Panc1 (cell line): ENCODE measurements at regions not wholly inside any gene's neighbourhood (a gene's known extent, or its start where the extent isn't known, plus 50 kb on each side); places are given as distances from the start of the nearest gene placed in this dataset.

Experiments
- ATAC-seq: fragments of 200-7000 bp; cut with Tn5 transposase; 2 replicates; pipeline ENCODE4 v1.9.1; 2020; ENCODE audit warnings: mild to moderate bottlenecking, moderate library complexity
- BruUV-seq: library from RNA; stranded (reverse); fragments of 400-500 nt; replicated peaks from 2 replicates; lab custom pipeline; 2021; lab: Mats Ljungman, UMichigan
- CTCF ChIA-PET: fragments of 300-600 bp; sonication (Branson Sonifier 250); formaldehyde crosslinking; loops from one replicate; lab custom pipeline; 2022; ENCODE audit warnings: antibody characterized with exemption; lab: Charles Lee
- POLR2A ChIA-PET: fragments of 300-600 bp; sonication (Branson Sonifier 250); formaldehyde crosslinking; loops from one replicate; lab custom pipeline; 2022; ENCODE audit warnings: antibody characterized with exemption; lab: Charles Lee
- DNase-seq: peaks from one replicate; pipeline ENCODE4 v3.0.0-alpha.2; 2010; ENCODE audit warnings: low read depth, low spot score
- H3K27ac ChIP-seq: 2 replicates; pipeline ENCODE4 v1.5.1; 2011; ENCODE audit warnings: mild to moderate bottlenecking, low read length, inconsistent platforms
- H3K27me3 ChIP-seq: fragments of 200-500 bp; sonication (Bioruptor generic); 2 replicates; pipeline ENCODE4 v1.6.0; 2014; ENCODE audit warnings: low read length, inconsistent platforms; ENCODE audit not compliant: control insufficient read depth, insufficient read depth
- H3K36me3 ChIP-seq: fragments of 200-500 bp; sonication (Bioruptor generic); 2 replicates; pipeline ENCODE4 v1.5.1; 2014; ENCODE audit warnings: inconsistent platforms, mild to moderate bottlenecking, low read length, moderate library complexity; ENCODE audit not compliant: control insufficient read depth, insufficient read depth
- H3K4me1 ChIP-seq: 2 replicates; pipeline ENCODE4 v1.5.1; 2011; ENCODE audit warnings: inconsistent platforms, mild to moderate bottlenecking, low read length, moderate library complexity; ENCODE audit not compliant: control insufficient read depth, insufficient read depth
- H3K4me3 ChIP-seq, 2 experiments: 2 replicates each; pipeline ENCODE4 v1.5.1; 2011 to 2012; ENCODE audit warnings: low read depth in 2 of 2, low read length in 2 of 2, mild to moderate bottlenecking in 2 of 2, inconsistent platforms in 1 of 2, moderate library complexity in 1 of 2
- H3K9me3 ChIP-seq: fragments of 200-500 bp; sonication (Bioruptor generic); 2 replicates; pipeline ENCODE4 v1.5.1; 2014; ENCODE audit warnings: low read depth, mild to moderate bottlenecking, inconsistent platforms, low read length, moderate library complexity; ENCODE audit not compliant: control insufficient read depth, insufficient read depth
- POLR2AphosphoS5 ChIP-seq: IDR thresholded peaks from 2 replicates; pipeline ENCODE4 v1.6.1; 2012; ENCODE audit warnings: mild to moderate bottlenecking, low read depth, low read length, moderate library complexity
- SIN3A ChIP-seq: IDR thresholded peaks from 2 replicates; pipeline ENCODE4 v1.6.1; 2012; ENCODE audit warnings: low read depth, mild to moderate bottlenecking, low read length, moderate library complexity, borderline replicate concordance; ENCODE audit not compliant: insufficient read depth
- TCF7L2 ChIP-seq: IDR thresholded peaks from 2 replicates; pipeline ENCODE4 v1.6.1; 2011; ENCODE audit warnings: mild to moderate bottlenecking, low read depth, low read length, inconsistent platforms
- in situ Hi-C: cut with HindIII; loops from 2 replicates; pipeline ENCODE4 v1.10.0; 2016; ENCODE audit warnings: low sequenced_read_pairs, low pct_unique_long_range_greater_than_20kb
- intact Hi-C: fragments of 100-400 bp; cut with micrococcal nuclease; formaldehyde crosslinking; loops from one replicate; pipeline ENCODE4 v1.10.0; 2022; ENCODE audit not compliant: unreplicated experiment
- TF ChIP-seq, protein P1 (sequence below): fragments of 450-650 bp; IDR thresholded peaks from 2 replicates; pipeline ENCODE4 v1.5.1; 2017; ENCODE audit warnings: mild to moderate bottlenecking
- TF ChIP-seq, protein P2 (sequence below), 2 experiments: IDR thresholded peaks; 2 replicates each; pipeline ENCODE4 v1.6.1; 2011 to 2012; ENCODE audit warnings: low read depth in 2 of 2, control low read depth in 1 of 2, low read length in 1 of 2, mild to moderate bottlenecking in 1 of 2, moderate library complexity in 1 of 2; ENCODE audit not compliant: insufficient read depth in 1 of 2

DNA sequence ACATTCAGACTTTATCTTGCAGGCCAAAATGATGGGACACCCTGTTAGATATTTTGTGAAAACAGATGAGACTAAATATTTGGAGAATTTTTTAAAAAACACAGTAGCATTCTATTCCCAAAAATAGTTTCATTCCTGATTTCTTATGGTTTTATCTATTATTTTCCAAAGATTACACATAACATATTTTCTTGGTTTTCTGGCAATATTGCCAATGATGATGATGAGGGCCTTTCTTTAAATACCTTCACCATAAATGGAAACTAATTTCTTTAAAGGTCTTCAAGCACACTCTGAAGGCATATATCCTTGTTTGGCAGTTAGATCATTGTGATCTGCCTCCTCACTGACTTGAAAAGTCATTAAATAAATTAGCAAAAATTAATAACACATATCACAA, 522.3 kb upstream of the LUZP2 start:
- intact Hi-C loops, result no loop called here
- Histone ChIP-seq H3K27me3 (no peaks in the 10 kb centered on the region), H3K4me1 (no peaks in the 10 kb centered on the region), H3K9me3 (no peaks in the 10 kb centered on the region), H3K27ac (no peak overlapping the region), H3K36me3 (no peaks in the 10 kb centered on the region), H3K4me3 (no peak overlapping the region)
- DNase-seq (no peak), ATAC-seq (no peak)
- CTCF ChIA-PET, result no interaction called here
- no TSS peak for BruUV-seq
- POLR2A ChIA-PET, result no interaction called here
- TF ChIP-seq SIN3A, result no peak
- TF ChIP-seq, protein P1, sequence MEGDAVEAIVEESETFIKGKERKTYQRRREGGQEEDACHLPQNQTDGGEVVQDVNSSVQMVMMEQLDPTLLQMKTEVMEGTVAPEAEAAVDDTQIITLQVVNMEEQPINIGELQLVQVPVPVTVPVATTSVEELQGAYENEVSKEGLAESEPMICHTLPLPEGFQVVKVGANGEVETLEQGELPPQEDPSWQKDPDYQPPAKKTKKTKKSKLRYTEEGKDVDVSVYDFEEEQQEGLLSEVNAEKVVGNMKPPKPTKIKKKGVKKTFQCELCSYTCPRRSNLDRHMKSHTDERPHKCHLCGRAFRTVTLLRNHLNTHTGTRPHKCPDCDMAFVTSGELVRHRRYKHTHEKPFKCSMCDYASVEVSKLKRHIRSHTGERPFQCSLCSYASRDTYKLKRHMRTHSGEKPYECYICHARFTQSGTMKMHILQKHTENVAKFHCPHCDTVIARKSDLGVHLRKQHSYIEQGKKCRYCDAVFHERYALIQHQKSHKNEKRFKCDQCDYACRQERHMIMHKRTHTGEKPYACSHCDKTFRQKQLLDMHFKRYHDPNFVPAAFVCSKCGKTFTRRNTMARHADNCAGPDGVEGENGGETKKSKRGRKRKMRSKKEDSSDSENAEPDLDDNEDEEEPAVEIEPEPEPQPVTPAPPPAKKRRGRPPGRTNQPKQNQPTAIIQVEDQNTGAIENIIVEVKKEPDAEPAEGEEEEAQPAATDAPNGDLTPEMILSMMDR, result no peak
- TF ChIP-seq, protein P2, sequence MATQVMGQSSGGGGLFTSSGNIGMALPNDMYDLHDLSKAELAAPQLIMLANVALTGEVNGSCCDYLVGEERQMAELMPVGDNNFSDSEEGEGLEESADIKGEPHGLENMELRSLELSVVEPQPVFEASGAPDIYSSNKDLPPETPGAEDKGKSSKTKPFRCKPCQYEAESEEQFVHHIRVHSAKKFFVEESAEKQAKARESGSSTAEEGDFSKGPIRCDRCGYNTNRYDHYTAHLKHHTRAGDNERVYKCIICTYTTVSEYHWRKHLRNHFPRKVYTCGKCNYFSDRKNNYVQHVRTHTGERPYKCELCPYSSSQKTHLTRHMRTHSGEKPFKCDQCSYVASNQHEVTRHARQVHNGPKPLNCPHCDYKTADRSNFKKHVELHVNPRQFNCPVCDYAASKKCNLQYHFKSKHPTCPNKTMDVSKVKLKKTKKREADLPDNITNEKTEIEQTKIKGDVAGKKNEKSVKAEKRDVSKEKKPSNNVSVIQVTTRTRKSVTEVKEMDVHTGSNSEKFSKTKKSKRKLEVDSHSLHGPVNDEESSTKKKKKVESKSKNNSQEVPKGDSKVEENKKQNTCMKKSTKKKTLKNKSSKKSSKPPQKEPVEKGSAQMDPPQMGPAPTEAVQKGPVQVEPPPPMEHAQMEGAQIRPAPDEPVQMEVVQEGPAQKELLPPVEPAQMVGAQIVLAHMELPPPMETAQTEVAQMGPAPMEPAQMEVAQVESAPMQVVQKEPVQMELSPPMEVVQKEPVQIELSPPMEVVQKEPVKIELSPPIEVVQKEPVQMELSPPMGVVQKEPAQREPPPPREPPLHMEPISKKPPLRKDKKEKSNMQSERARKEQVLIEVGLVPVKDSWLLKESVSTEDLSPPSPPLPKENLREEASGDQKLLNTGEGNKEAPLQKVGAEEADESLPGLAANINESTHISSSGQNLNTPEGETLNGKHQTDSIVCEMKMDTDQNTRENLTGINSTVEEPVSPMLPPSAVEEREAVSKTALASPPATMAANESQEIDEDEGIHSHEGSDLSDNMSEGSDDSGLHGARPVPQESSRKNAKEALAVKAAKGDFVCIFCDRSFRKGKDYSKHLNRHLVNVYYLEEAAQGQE (IDR thresholded peaks at IDR 0.05; ENCODE audit: insufficient read depth in 1 of 2, low read depth in 2 of 2, low read length in 1 of 2), result no peak
- no peak for TF ChIP-seq TCF7L2
- TF ChIP-seq POLR2AphosphoS5, result no peak
- in situ Hi-C loops, result no loop called here

DNA sequence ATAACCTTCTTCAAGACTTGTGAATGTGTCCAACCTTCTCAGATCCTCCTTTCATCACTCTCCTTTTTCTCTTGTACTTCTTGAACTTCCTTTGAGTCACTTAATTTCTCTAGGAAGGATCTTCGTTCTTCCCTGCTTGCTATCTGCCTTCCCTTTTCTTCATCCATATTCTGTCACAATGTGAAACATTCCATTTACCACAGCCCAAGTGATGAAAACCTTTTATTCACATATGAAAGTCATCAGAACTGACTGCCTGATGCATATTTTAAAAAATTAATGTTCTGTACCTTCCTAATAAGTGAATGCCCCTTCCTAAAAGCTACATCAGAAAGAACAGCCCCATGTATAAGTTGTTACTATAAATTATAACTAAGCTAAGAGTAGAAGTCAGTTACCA, 520.4 kb upstream of the LUZP2 start:
- BruUV-seq, result no TSS peak
- H3K9me3 ChIP-seq, result no peaks in the 10 kb centered on the region
- H3K27ac ChIP-seq, result no peak overlapping the region
- DNase-seq, result no peak
- ATAC-seq, result no peak
- H3K4me3 ChIP-seq, result no peak overlapping the region
- H3K4me1 ChIP-seq, result no peaks in the 10 kb centered on the region
- no peak for TF ChIP-seq TCF7L2
- TF ChIP-seq, protein P2 (IDR thresholded peaks at IDR 0.05; ENCODE audit: insufficient read depth in 1 of 2, low read depth in 2 of 2, low read length in 1 of 2), result no peak
- intact Hi-C loops (no loop called here), in situ Hi-C loops (no loop called here)
- CTCF ChIA-PET, result no interaction called here
- H3K27me3 ChIP-seq, result no peaks in the 10 kb centered on the region
- POLR2A ChIA-PET, result no interaction called here
- no peaks in the 10 kb centered on the region for H3K36me3 ChIP-seq
